Neuronal stem cell (in vitro differentiated cells): ENCODE measurements at regions not wholly inside any gene's neighbourhood (a gene's known extent, or its start where the extent isn't known, plus 50 kb on each side); places are given as distances from the start of the nearest gene placed in this dataset.
A peak's percentile ranks its signal among the peaks of the same experiment; 100 is the strongest.

Experiments used
- DNase-seq: peaks from one replicate; pipeline ENCODE4 v3.0.0-alpha.2; 2013; ENCODE audit warnings: low spot score
- H2AFZ ChIP-seq: one replicate; pipeline ENCODE4 v1.6.1; 2013; ENCODE audit warnings: mild to moderate bottlenecking, low read length, inconsistent platforms
- H2AK5ac ChIP-seq: 2 replicates; pipeline ENCODE4 v1.6.1; 2013; ENCODE audit warnings: low read depth, mild to moderate bottlenecking, inconsistent platforms, low read length, moderate library complexity, mixed read lengths
- H2BK120ac ChIP-seq: 2 replicates; pipeline ENCODE4 v1.6.1; 2013; ENCODE audit warnings: low read depth, mild to moderate bottlenecking, inconsistent platforms, low read length, moderate library complexity, mixed read lengths
- H2BK12ac ChIP-seq: one replicate; pipeline ENCODE4 v1.6.1; 2013; ENCODE audit warnings: low read length, inconsistent platforms
- H2BK15ac ChIP-seq: 2 replicates; pipeline ENCODE4 v1.6.1; 2013; ENCODE audit warnings: mild to moderate bottlenecking, low read length, inconsistent platforms, mixed read lengths
- H2BK5ac ChIP-seq: one replicate; pipeline ENCODE4 v1.6.1; 2013; ENCODE audit warnings: inconsistent platforms, mild to moderate bottlenecking, low read length, moderate library complexity
- H3K14ac ChIP-seq: one replicate; pipeline ENCODE4 v1.6.1; 2013; ENCODE audit warnings: low read length, inconsistent platforms
- H3K18ac ChIP-seq: 2 replicates; pipeline ENCODE4 v1.6.1; 2013; ENCODE audit warnings: low read length, inconsistent platforms
- H3K23ac ChIP-seq: 2 replicates; pipeline ENCODE4 v1.6.1; 2013; ENCODE audit warnings: low read depth, mild to moderate bottlenecking, mixed read lengths, low read length, inconsistent platforms; ENCODE audit not compliant: poor library complexity
- H3K27ac ChIP-seq: replicated peaks from 3 replicates; pipeline ENCODE4 v1.5.1; 2013; ENCODE audit warnings: low read length, inconsistent platforms
- H3K27me3 ChIP-seq, 3 experiments: 2 replicates each; pipeline ENCODE4 v1.6.1; 2013; ENCODE audit warnings: low read length in 3 of 3, mild to moderate bottlenecking in 2 of 3, inconsistent platforms in 1 of 3, low read depth in 1 of 3, mixed read lengths in 1 of 3, moderate library complexity in 1 of 3; ENCODE audit not compliant: control insufficient read depth in 3 of 3, insufficient read depth in 3 of 3
- H3K36me3 ChIP-seq, 2 donors: replicated peaks in 1 of 2; 2 replicates each; pipeline ENCODE4 v1.6.1; 2013; ENCODE audit warnings: low read length in 2 of 2; ENCODE audit not compliant: control insufficient read depth in 2 of 2, insufficient read depth in 2 of 2
- H3K4ac ChIP-seq: 2 replicates; pipeline ENCODE4 v1.6.1; 2013; ENCODE audit warnings: inconsistent platforms, mild to moderate bottlenecking, low read length, moderate library complexity
- H3K4me1 ChIP-seq, 2 donors: 1 replicate in 1 of 2; 2 replicates in 1 of 2; pipeline ENCODE4 v1.6.1; 2013; ENCODE audit warnings: low read length in 2 of 2, low read depth in 1 of 2; ENCODE audit not compliant: control insufficient read depth in 2 of 2, insufficient read depth in 1 of 2
- H3K4me2 ChIP-seq: one replicate; pipeline ENCODE4 v1.6.1; 2013; ENCODE audit warnings: mild to moderate bottlenecking, low read length, inconsistent platforms; ENCODE audit not compliant: insufficient read depth, poor library complexity, severe bottlenecking
- H3K4me3 ChIP-seq, 2 donors: 2 replicates each; pipeline ENCODE4 v1.5.1; 2013; ENCODE audit warnings: low read length in 2 of 2, mild to moderate bottlenecking in 2 of 2, inconsistent platforms in 1 of 2, moderate library complexity in 1 of 2
- H3K79me1 ChIP-seq: one replicate; pipeline ENCODE4 v1.6.1; 2013; ENCODE audit warnings: low read depth, mild to moderate bottlenecking, inconsistent platforms, low read length, moderate library complexity
- H3K9ac ChIP-seq: one replicate; pipeline ENCODE4 v1.6.1; 2013; ENCODE audit warnings: mild to moderate bottlenecking, low read depth, low read length, inconsistent platforms; ENCODE audit not compliant: poor library complexity
- H3K9me3 ChIP-seq, 2 donors: replicated peaks in 1 of 2; 2 replicates each; pipeline versions ENCODE3 to v1.6.1; 2013; ENCODE audit warnings: low read length in 2 of 2, mild to moderate bottlenecking in 2 of 2, inconsistent platforms in 1 of 2, low read depth in 1 of 2, mixed read lengths in 1 of 2, moderate library complexity in 1 of 2; ENCODE audit not compliant: control insufficient read depth in 2 of 2, insufficient read depth in 1 of 2
- H4K8ac ChIP-seq: one replicate; pipeline ENCODE4 v1.6.1; 2013; ENCODE audit warnings: low read depth, mild to moderate bottlenecking, inconsistent platforms, low read length, moderate library complexity
- H4K91ac ChIP-seq: one replicate; pipeline ENCODE4 v1.6.1; 2013; ENCODE audit warnings: low read length, low read depth, mild to moderate bottlenecking, inconsistent platforms; ENCODE audit not compliant: poor library complexity
- WGBS, 2 donors: extraction: QIAGEN DNeasy Blood & Tissue Kit; methylation state at CpG; one replicate each; pipeline ENCODE4 v1.1.7; 2013; ENCODE audit warnings: missing lambda C conversion rate in 2 of 2, mixed read lengths in 1 of 2; ENCODE audit not compliant: insufficient read length in 2 of 2, insufficient replicate concordance in 1 of 2; ENCODE audit errors: extremely low coverage in 2 of 2; 5-methylcytosine and 5-hydroxymethylcytosine counted together

DNA sequence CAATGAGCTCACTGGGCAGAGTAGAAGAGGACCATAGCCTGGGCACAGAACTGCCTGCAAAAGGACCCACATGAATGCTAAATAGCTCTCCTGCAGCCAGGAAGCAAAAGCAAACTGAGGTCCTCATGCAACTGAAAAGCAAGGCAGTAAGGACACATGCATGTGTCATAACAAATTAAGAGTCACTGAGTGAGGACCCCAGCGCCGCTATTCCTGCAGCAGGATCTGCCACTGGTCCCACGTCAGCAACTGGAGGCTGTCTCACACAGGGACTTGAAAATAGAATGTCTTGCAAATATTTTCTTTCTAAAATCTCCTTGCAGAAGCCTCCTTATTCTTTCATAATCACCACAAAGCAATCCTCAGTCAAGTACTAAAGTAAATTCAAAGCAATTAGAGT lies 559.6 kb upstream of the DAB1 start:
- Histone ChIP-seq H2AK5ac (no peak overlapping the region), H3K27ac (no peak overlapping the region), H2BK5ac (no peak overlapping the region), H3K27me3 (no peaks in the 10 kb centered on the region), H3K14ac (no peak overlapping the region), H2BK12ac (no peak overlapping the region), H3K4me2 (no peak overlapping the region), H4K91ac (peak overlapping the region; percentile 2), H2BK120ac (no peak overlapping the region), H3K79me1 (no peaks in the 10 kb centered on the region), H3K9me3 (no peaks in the 10 kb centered on the region), H3K4me1 (peaks cover 4 to 7% of the 10 kb centered on the region in 2 donors), H2AFZ (no peak overlapping the region), H3K4ac (no peak overlapping the region), H3K36me3 (no peaks in the 10 kb centered on the region), H4K8ac (no peak overlapping the region), H3K23ac (no peak overlapping the region), H3K4me3 (no peak overlapping the region), H3K9ac (no peak overlapping the region), H3K18ac (no peak overlapping the region), H2BK15ac (no peak overlapping the region)
- DNase-seq: no peak
- no CpG with 5 or more reads among the region's 3 CpGs for WGBS, 2 donors

DNA sequence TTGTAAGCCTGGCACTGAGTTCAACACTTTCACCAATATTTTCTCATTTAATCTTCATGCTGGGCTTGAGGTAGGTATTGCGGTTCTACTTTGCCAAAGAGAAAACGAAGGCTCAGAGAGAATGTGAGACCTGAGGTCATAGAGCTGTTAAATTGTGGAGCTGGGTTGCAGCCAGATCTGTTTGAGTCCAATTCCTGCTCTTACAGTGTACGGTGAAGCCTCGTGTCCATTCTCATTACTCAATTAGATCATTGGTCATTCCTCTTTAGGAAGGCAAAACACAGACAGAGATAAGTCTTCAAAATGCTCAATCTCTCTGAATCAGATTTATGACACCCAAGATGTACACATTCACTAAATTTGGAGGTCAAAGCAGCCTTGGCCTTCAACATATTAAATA lies 559.0 kb upstream of the DAB1 start:
- Histone ChIP-seq H2BK120ac (no peak overlapping the region), H2BK5ac (no peak overlapping the region), H3K27me3 (no peaks in the 10 kb centered on the region), H3K9me3 (no peaks in the 10 kb centered on the region), H3K79me1 (no peaks in the 10 kb centered on the region), H4K91ac (no peak overlapping the region), H3K9ac (no peak overlapping the region), H3K18ac (no peak overlapping the region), H3K4me3 (no peak overlapping the region), H3K4me2 (no peak overlapping the region), H3K14ac (no peak overlapping the region), H2BK12ac (no peak overlapping the region), H3K23ac (no peak overlapping the region), H4K8ac (no peak overlapping the region), H2BK15ac (no peak overlapping the region), H3K4ac (no peak overlapping the region), H3K4me1 (peaks cover 4 to 5% of the 10 kb centered on the region in 2 donors), H2AFZ (no peak overlapping the region), H3K27ac (no peak overlapping the region), H3K36me3 (no peaks in the 10 kb centered on the region), H2AK5ac (no peak overlapping the region)
- DNase-seq: no peak
- no CpG with 5 or more reads among the region's 4 CpGs for WGBS, 2 donors

DNA sequence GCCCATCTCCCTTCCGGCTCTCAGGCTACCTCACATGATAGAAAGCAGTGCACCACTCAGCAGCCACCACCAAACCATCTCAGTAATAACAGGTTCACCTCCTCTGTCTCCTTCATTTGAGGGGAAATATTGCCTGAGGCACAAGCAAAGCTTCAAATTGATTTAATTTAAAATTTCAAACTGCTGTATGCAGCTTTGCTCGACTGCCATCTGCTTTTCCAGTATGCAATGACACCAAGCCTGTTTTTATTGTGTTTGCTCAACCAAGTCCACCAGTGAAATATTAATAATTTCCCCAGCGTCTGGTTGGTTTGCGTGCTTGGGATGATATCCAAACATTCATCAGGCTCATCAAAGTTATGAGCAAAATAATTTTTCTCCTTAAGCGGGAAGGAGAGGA lies 552.4 kb upstream of the DAB1 start:
- no peak overlapping the region for H3K9ac ChIP-seq
- no peak overlapping the region for H2BK12ac ChIP-seq
- no peak overlapping the region for H3K4ac ChIP-seq
- no CpG with 5 or more reads among the region's 5 CpGs for WGBS, 2 donors
- H2BK15ac ChIP-seq: no peak overlapping the region
- no peak overlapping the region for H2BK120ac ChIP-seq
- no peak overlapping the region for H2AFZ ChIP-seq
- no peak overlapping the region for H3K27ac ChIP-seq
- H3K36me3 ChIP-seq: no peaks in the 10 kb centered on the region
- no peaks in the 10 kb centered on the region for H3K27me3 ChIP-seq
- H3K14ac ChIP-seq: no peak overlapping the region
- no peak overlapping the region for H4K8ac ChIP-seq
- H2AK5ac ChIP-seq: no peak overlapping the region
- no peak overlapping the region for H4K91ac ChIP-seq
- H3K18ac ChIP-seq: no peak overlapping the region
- no peaks in the 10 kb centered on the region for H3K79me1 ChIP-seq
- H3K9me3 ChIP-seq: no peaks in the 10 kb centered on the region
- DNase-seq: no peak
- H3K23ac ChIP-seq: no peak overlapping the region
- H3K4me2 ChIP-seq: no peak overlapping the region
- no peaks in the 10 kb centered on the region for H3K4me1 ChIP-seq
- no peak overlapping the region for H3K4me3 ChIP-seq
- no peak overlapping the region for H2BK5ac ChIP-seq

DNA sequence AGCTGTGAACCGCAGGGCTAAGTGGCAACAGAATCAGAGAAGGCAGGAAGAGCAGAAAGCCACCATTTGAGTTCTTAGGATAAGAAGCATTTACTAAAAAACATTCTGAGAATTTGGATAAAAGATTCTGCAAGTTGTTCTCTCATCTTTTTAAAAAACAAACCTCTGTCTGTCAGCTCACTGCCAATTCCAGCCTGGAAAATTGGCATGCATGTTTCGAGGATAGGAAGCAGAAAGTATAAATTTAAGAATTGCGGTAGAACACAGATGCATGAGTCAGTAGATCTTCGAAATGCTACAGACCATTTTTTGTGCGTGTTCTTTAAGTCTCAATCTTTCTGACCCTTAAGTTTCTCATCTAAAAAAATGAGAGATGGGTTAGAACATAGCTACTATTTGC lies 544.5 kb upstream of the DAB1 start:
- H2BK12ac ChIP-seq: no peak overlapping the region
- H2AFZ ChIP-seq: no peak overlapping the region
- no peak overlapping the region for H3K4me3 ChIP-seq
- H2AK5ac ChIP-seq: no peak overlapping the region
- H3K27ac ChIP-seq: no peak overlapping the region
- no peaks in the 10 kb centered on the region for H3K4me1 ChIP-seq
- no peak for DNase-seq
- H3K14ac ChIP-seq: no peak overlapping the region
- no peak overlapping the region for H2BK5ac ChIP-seq
- H4K8ac ChIP-seq: no peak overlapping the region
- H3K9me3 ChIP-seq: no peaks in the 10 kb centered on the region
- no peaks in the 10 kb centered on the region for H3K36me3 ChIP-seq
- H3K18ac ChIP-seq: no peak overlapping the region
- H3K9ac ChIP-seq: no peak overlapping the region
- H3K27me3 ChIP-seq: no peaks in the 10 kb centered on the region
- no peak overlapping the region for H2BK15ac ChIP-seq
- WGBS, 2 donors: no CpG with 5 or more reads among the region's 5 CpGs
- H4K91ac ChIP-seq: no peak overlapping the region
- H3K79me1 ChIP-seq: no peaks in the 10 kb centered on the region
- no peak overlapping the region for H3K4me2 ChIP-seq
- no peak overlapping the region for H2BK120ac ChIP-seq
- no peak overlapping the region for H3K4ac ChIP-seq
- H3K23ac ChIP-seq: no peak overlapping the region
